ENCODE measurements at regions not wholly inside any gene's neighbourhood (a gene's known extent, or its start where the extent isn't known, plus 50 kb on each side); places are given as distances from the start of the nearest gene placed in this dataset.

DNA sequence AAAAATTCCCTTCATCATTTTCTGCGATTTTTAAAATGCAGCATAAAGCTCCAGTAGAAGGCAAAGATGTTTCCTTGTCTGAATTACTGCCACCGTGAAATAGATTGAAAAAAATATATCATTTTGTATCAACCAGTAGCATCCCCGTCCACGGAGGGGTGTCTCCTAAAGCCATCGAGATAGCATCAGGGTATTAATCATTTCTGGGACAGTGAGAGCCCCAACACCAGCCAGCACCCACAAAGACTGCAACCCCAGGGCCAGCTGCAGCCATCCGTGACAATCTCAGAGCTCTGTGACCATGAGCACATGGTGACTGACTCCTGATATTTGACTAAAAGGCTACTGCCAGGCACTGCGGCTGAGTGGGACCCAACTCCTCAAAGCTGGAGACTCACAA is 64.1 kb upstream of the SIX3 start:
- Histone ChIP-seq H3K36me3 (ENCODE audit: insufficient read depth, low read length) (no peaks in the 10 kb centered on the region), H3K27ac (ENCODE audit: low read depth in 1 of 2, low read length in 2 of 2) (no peak overlapping the region), H3K4me3 (ENCODE audit: low read length) (no peak overlapping the region), H3K27me3 (ENCODE audit: control insufficient read depth in 1 of 2, insufficient read depth in 2 of 2, low read length in 2 of 2) (peaks cover 3 to 4% of the 10 kb centered on the region in 2 experiments), H3K4me1 (ENCODE audit: insufficient read depth, low read length) (no peaks in the 10 kb centered on the region), H3K9me3 (ENCODE audit: control insufficient read depth in 1 of 2, insufficient read depth in 1 of 2, low read length in 2 of 2) (peaks cover 0 to 3% of the 10 kb centered on the region in 2 experiments)
- Mint-ChIP-seq H3K4me3 (no peak overlapping the region), H3K4me1 (ENCODE audit: low read depth) (no peaks in the 10 kb centered on the region), H3K27me3 (peaks cover 39% of the 10 kb centered on the region), H3K9me3 (peaks cover 4% of the 10 kb centered on the region), H3K36me3 (ENCODE audit: low read depth) (no peaks in the 10 kb centered on the region), H3K27ac (no peak overlapping the region)
- TF ChIP-seq, protein P1, sequence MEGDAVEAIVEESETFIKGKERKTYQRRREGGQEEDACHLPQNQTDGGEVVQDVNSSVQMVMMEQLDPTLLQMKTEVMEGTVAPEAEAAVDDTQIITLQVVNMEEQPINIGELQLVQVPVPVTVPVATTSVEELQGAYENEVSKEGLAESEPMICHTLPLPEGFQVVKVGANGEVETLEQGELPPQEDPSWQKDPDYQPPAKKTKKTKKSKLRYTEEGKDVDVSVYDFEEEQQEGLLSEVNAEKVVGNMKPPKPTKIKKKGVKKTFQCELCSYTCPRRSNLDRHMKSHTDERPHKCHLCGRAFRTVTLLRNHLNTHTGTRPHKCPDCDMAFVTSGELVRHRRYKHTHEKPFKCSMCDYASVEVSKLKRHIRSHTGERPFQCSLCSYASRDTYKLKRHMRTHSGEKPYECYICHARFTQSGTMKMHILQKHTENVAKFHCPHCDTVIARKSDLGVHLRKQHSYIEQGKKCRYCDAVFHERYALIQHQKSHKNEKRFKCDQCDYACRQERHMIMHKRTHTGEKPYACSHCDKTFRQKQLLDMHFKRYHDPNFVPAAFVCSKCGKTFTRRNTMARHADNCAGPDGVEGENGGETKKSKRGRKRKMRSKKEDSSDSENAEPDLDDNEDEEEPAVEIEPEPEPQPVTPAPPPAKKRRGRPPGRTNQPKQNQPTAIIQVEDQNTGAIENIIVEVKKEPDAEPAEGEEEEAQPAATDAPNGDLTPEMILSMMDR (IDR thresholded peaks at IDR 0.05), result no peak
- ChIA-PET POLR2A (no interaction called here), CTCF (no interaction called here)
- ATAC-seq (ENCODE audit: poor library complexity) (no peak), DNase-seq (no peak)
- intact Hi-C loops (cut with DNase I, micrococcal nuclease), result no loop called here

DNA sequence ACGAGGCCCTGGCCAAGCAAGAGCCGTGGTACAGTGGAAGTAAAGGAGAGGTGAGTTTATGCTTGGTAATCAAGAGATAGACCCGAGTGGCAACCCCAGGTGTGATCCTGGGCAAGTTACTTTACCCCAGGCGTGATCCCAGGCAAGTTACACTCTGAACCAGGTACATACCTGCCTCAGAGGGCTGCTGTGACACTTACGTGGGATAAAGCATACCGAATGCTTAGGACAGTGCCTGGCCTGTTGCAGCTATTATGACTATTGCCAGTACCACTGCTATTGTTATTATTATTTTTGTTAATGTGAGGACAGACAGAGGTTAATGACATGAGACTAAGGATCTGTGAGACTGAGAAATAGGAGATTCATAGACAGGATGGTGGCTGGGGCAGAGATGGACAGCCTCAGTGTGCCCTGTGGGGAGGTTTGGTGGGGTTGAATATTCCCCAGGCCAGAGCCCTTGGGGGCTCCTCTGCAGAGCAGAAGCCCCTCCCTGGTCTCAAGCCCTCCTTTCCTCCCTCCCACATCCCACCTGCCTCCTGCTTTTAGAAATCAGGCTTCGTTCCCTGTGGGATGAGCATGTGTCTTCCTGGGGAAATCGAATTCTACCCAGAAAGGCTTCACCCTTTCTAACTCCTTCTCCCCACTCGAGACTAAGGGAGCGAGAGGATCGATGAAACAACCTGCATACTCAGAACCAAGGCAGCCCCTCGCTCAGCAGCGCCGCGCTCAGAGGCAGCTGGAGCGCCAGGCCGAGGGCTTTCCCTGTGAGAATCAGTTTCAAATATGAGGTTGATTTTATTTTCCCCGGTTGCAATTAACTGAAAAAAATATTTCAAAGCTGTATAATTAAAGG is 62.0 kb upstream of the SIX3 start:
- Histone ChIP-seq H3K27me3 (ENCODE audit: control insufficient read depth in 1 of 2, insufficient read depth in 2 of 2, low read length in 2 of 2) (peaks cover 3 to 8% of the 10 kb centered on the region in 2 experiments), H3K9me3 (ENCODE audit: control insufficient read depth in 1 of 2, insufficient read depth in 1 of 2, low read length in 2 of 2) (peaks cover 0 to 6% of the 10 kb centered on the region in 2 experiments), H3K4me3 (ENCODE audit: low read length) (no peak overlapping the region), H3K36me3 (ENCODE audit: insufficient read depth, low read length) (no peaks in the 10 kb centered on the region), H3K27ac (ENCODE audit: low read depth in 1 of 2, low read length in 2 of 2) (no peak overlapping the region), H3K4me1 (ENCODE audit: insufficient read depth, low read length) (no peaks in the 10 kb centered on the region)
- H3K4me3 Mint-ChIP-seq, result no peak overlapping the region
- intact Hi-C loops (cut with DNase I, micrococcal nuclease), result no loop called here
- ATAC-seq (ENCODE audit: poor library complexity) (no peak), DNase-seq (no peak)
- H3K27ac Mint-ChIP-seq, result no peak overlapping the region
- H3K27me3 Mint-ChIP-seq, result peaks cover 31% of the 10 kb centered on the region
- CTCF ChIA-PET, result no interaction called here
- TF ChIP-seq, protein P1 (IDR thresholded peaks at IDR 0.05), result no peak
- H3K36me3 Mint-ChIP-seq (ENCODE audit: low read depth), result no peaks in the 10 kb centered on the region
- H3K4me1 Mint-ChIP-seq (ENCODE audit: low read depth), result no peaks in the 10 kb centered on the region
- POLR2A ChIA-PET, result no interaction called here
- H3K9me3 Mint-ChIP-seq, result peaks cover 4% of the 10 kb centered on the region

DNA sequence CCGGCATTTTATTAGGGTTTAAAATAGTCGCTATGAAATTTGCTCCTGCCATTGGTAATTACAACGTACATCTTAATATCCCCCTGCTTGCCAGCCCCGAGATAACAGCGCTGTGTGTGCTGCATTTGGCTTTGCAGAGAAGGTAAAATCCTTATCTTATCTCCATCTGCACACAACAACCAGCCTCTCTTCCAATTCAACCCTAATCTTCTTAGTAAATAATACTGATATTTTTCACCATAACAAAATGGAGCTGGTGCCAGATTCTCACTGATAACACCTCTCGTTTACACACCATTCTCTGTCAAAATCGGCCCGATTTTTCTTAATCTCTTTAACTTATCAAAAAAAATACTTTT is 61.4 kb upstream of the SIX3 start:
- Histone ChIP-seq H3K9me3 (ENCODE audit: control insufficient read depth in 1 of 2, insufficient read depth in 1 of 2, low read length in 2 of 2) (peaks cover 0 to 6% of the 10 kb centered on the region in 2 experiments), H3K27ac (ENCODE audit: low read depth in 1 of 2, low read length in 2 of 2) (no peak overlapping the region), H3K4me1 (ENCODE audit: insufficient read depth, low read length) (no peaks in the 10 kb centered on the region), H3K36me3 (ENCODE audit: insufficient read depth, low read length) (no peaks in the 10 kb centered on the region), H3K4me3 (ENCODE audit: low read length) (no peak overlapping the region), H3K27me3 (ENCODE audit: control insufficient read depth in 1 of 2, insufficient read depth in 2 of 2, low read length in 2 of 2) (peaks cover 3 to 13% of the 10 kb centered on the region in 2 experiments)
- intact Hi-C loops (cut with DNase I, micrococcal nuclease), result no loop called here
- CTCF ChIA-PET, result no interaction called here
- DNase-seq (no peak), ATAC-seq (ENCODE audit: poor library complexity) (no peak)
- Mint-ChIP-seq H3K27ac (no peak overlapping the region), H3K9me3 (peaks cover 3% of the 10 kb centered on the region), H3K4me3 (no peak overlapping the region), H3K4me1 (ENCODE audit: low read depth) (no peaks in the 10 kb centered on the region), H3K36me3 (ENCODE audit: low read depth) (no peaks in the 10 kb centered on the region), H3K27me3 (peaks cover 30% of the 10 kb centered on the region)
- POLR2A ChIA-PET, result no interaction called here
- TF ChIP-seq, protein P1 (IDR thresholded peaks at IDR 0.05), result no peak

Measured in CD4-positive, alpha-beta T cell (primary cell).